IMR-90 (cell line): ENCODE measurements at regions not wholly inside any gene's neighbourhood (a gene's known extent, or its start where the extent isn't known, plus 50 kb on each side); places are given as distances from the start of the nearest gene placed in this dataset.

ENCODE experiments used
- ATAC-seq: fragments of 200-7000 bp; cut with Tn5 transposase; 2 replicates; pipeline ENCODE4 v1.9.1; 2020; ENCODE audit warnings: low read depth, mild to moderate bottlenecking, moderate library complexity
- BruUV-seq: library from RNA; stranded (reverse); fragments of 400-500 nt; replicated peaks from 2 replicates; lab custom pipeline; 2021; lab: Mats Ljungman, UMichigan
- CTCF ChIA-PET: fragments of 300-600 bp; formaldehyde crosslinking; extraction: SDS; loops from one replicate; lab custom pipeline; 2021; ENCODE audit warnings: antibody characterized with exemption; lab: Yijun Ruan, JAX
- POLR2A ChIA-PET: fragments of 300-600 bp; sonication (Branson Sonifier 250); formaldehyde crosslinking; loops from one replicate; lab custom pipeline; 2022; ENCODE audit warnings: antibody characterized with exemption; ENCODE audit not compliant: unreplicated experiment; lab: Charles Lee
- DNase-seq: peaks from one replicate; pipeline ENCODE4 v3.0.0; 2013
- H2AFZ ChIP-seq: replicated peaks from 2 replicates; pipeline ENCODE3; 2013; ENCODE audit warnings: low read length, mild to moderate bottlenecking; ENCODE audit not compliant: poor library complexity
- H2AK5ac ChIP-seq: 2 replicates; pipeline ENCODE4 v1.6.1; 2013; ENCODE audit warnings: low read depth, low read length, inconsistent platforms
- H2AK9ac ChIP-seq: replicated peaks from 2 replicates; pipeline ENCODE3; 2013; ENCODE audit warnings: mild to moderate bottlenecking, low read depth, low read length, moderate library complexity; ENCODE audit not compliant: poor library complexity
- H2BK120ac ChIP-seq: 2 replicates; pipeline ENCODE4 v1.6.1; 2013; ENCODE audit warnings: low read depth, low read length, inconsistent platforms
- H2BK15ac ChIP-seq: 3 replicates; pipeline ENCODE4 v1.6.1; 2013; ENCODE audit warnings: low read depth, low read length, inconsistent platforms
- H2BK20ac ChIP-seq: 2 replicates; pipeline ENCODE4 v1.6.1; 2013; ENCODE audit warnings: low read depth, mild to moderate bottlenecking, inconsistent platforms, low read length, moderate library complexity
- H2BK5ac ChIP-seq: 2 replicates; pipeline ENCODE4 v1.6.1; 2013; ENCODE audit warnings: mild to moderate bottlenecking, low read depth, low read length, inconsistent platforms; ENCODE audit not compliant: poor library complexity, severe bottlenecking
- H3K14ac ChIP-seq: replicated peaks from 2 replicates; pipeline ENCODE4 v1.6.1; 2013; ENCODE audit warnings: low read depth, low read length, inconsistent platforms
- H3K18ac ChIP-seq: 2 replicates; pipeline ENCODE4 v1.6.1; 2013; ENCODE audit warnings: low read depth, low read length, control low read depth
- H3K23ac ChIP-seq: 2 replicates; pipeline ENCODE4 v1.6.1; 2013; ENCODE audit warnings: low read depth, low read length, inconsistent platforms
- H3K27ac ChIP-seq: 2 replicates; pipeline ENCODE4 v1.5.1; 2013; ENCODE audit warnings: mild to moderate bottlenecking, control low read depth, low read length; ENCODE audit not compliant: insufficient read depth
- H3K27me3 ChIP-seq: 2 replicates; pipeline ENCODE4 v1.6.1; 2013; ENCODE audit warnings: low read length; ENCODE audit not compliant: control insufficient read depth, insufficient read depth
- H3K36me3 ChIP-seq: 2 replicates; pipeline ENCODE4 v1.6.1; 2013; ENCODE audit warnings: low read length, mixed read lengths; ENCODE audit not compliant: control insufficient read depth, insufficient read depth
- H3K4ac ChIP-seq: 2 replicates; pipeline ENCODE4 v1.6.1; 2013; ENCODE audit warnings: low read depth, low read length, inconsistent platforms
- H3K4me1 ChIP-seq: 2 replicates; pipeline ENCODE4 v1.6.1; 2013; ENCODE audit warnings: low read length, mixed read lengths; ENCODE audit not compliant: control insufficient read depth, insufficient read depth
- H3K4me2 ChIP-seq: 2 replicates; pipeline ENCODE4 v1.6.1; 2013; ENCODE audit warnings: low read depth, mild to moderate bottlenecking, control low read depth, low read length, moderate library complexity
- H3K4me3 ChIP-seq: 2 replicates; pipeline ENCODE4 v1.5.1; 2013; ENCODE audit warnings: low read depth, mild to moderate bottlenecking, control low read depth, low read length, moderate library complexity; ENCODE audit not compliant: insufficient read depth
- H3K56ac ChIP-seq: 2 replicates; pipeline ENCODE4 v1.6.1; 2013; ENCODE audit warnings: low read length, inconsistent platforms; ENCODE audit not compliant: insufficient read depth; ENCODE audit errors: extremely low read depth
- H3K79me1 ChIP-seq, 2 experiments: 2 replicates each; pipeline ENCODE4 v1.6.1; 2013; ENCODE audit warnings: low read length in 2 of 2, inconsistent platforms in 1 of 2, low read depth in 1 of 2
- H3K9ac ChIP-seq: 2 replicates; pipeline ENCODE4 v1.6.1; 2013; ENCODE audit warnings: low read depth, low read length, control low read depth
- H3K9me1 ChIP-seq: 2 replicates; pipeline ENCODE4 v1.6.1; 2013; ENCODE audit warnings: low read length, inconsistent platforms; ENCODE audit not compliant: insufficient read depth
- H3K9me3 ChIP-seq: 2 replicates; pipeline ENCODE4 v1.6.1; 2013; ENCODE audit warnings: low read length; ENCODE audit not compliant: control insufficient read depth, insufficient read depth
- H4K20me1 ChIP-seq: 2 replicates; pipeline ENCODE4 v1.6.1; 2013; ENCODE audit warnings: low read length, inconsistent platforms; ENCODE audit not compliant: insufficient read depth
- H4K5ac ChIP-seq: 2 replicates; pipeline ENCODE4 v1.6.1; 2013; ENCODE audit warnings: mild to moderate bottlenecking, low read depth, low read length, control low read depth
- H4K8ac ChIP-seq, 2 experiments: 2 replicates each; pipeline ENCODE4 v1.6.1; 2013; ENCODE audit warnings: low read depth in 2 of 2, low read length in 2 of 2, control low read depth in 1 of 2, inconsistent platforms in 1 of 2
- H4K91ac ChIP-seq: 2 replicates; pipeline ENCODE4 v1.6.1; 2013; ENCODE audit warnings: low read depth, low read length, inconsistent platforms; ENCODE audit not compliant: insufficient read depth
- CHD1 ChIP-seq: IDR thresholded peaks from 2 replicates; pipeline ENCODE4 v1.6.1; 2012; ENCODE audit warnings: low read depth, low read length, improper control_type of control experiment
- WGBS, 2 experiments: methylation state at CpG; one replicate each; pipeline versions ENCODE4 v1.1.5 to v1.1.7; 2013; ENCODE audit warnings: missing lambda C conversion rate in 2 of 2; ENCODE audit not compliant: insufficient read length in 1 of 2; ENCODE audit errors: extremely low coverage in 2 of 2; 5-methylcytosine and 5-hydroxymethylcytosine counted together
- dilution Hi-C: fragments of 300-500 bp; cut with HindIII; formaldehyde crosslinking; loops from one replicate; pipeline ENCODE4 v1.14.3; 2018; ENCODE audit warnings: low sequenced_read_pairs; ENCODE audit not compliant: unreplicated experiment
- in situ Hi-C: fragments of 300-500 bp; cut with MboI; formaldehyde crosslinking; loops from 3 replicates; pipeline ENCODE4 v1.14.3; 2019; ENCODE audit warnings: low sequenced_read_pairs, inconsistent platforms, mixed read lengths
- intact Hi-C: fragments of 100-400 bp; cut with micrococcal nuclease; formaldehyde crosslinking; loops from 2 replicates; pipeline ENCODE4 v1.10.0; 2022

- Histone ChIP-seq H2AK9ac (no peak overlapping the region), H4K91ac (no peak overlapping the region), H3K4me1 (no peaks in the 10 kb centered on the region), H2BK15ac (no peak overlapping the region), H4K8ac (no peak overlapping the region), H3K27me3 (no peaks in the 10 kb centered on the region), H3K9me1 (no peaks in the 10 kb centered on the region), H3K4me2 (no peak overlapping the region), H2AK5ac (no peak overlapping the region), H3K14ac (no peak overlapping the region), H3K9me3 (peaks cover 2% of the 10 kb centered on the region; the same call in 1 of the 2 replicates), H2BK5ac (no peak overlapping the region), H4K5ac (no peak overlapping the region), H2BK120ac (no peak overlapping the region), H3K56ac (no peak overlapping the region), H2BK20ac (no peak overlapping the region), H3K18ac (no peak overlapping the region), H3K36me3 (no peaks in the 10 kb centered on the region), H3K79me1 (no peaks in the 10 kb centered on the region), H3K27ac (no peak overlapping the region), H3K4me3 (no peak overlapping the region), H3K4ac (no peak overlapping the region), H2AFZ (no peak overlapping the region), H3K23ac (no peak overlapping the region), H3K9ac (no peak overlapping the region), H4K20me1 (no peaks in the 10 kb centered on the region)
- DNase-seq (no peak), ATAC-seq (no peak)
- BruUV-seq: no TSS peak
- 70% methylated on average over 2 of the region's 5 CpGs; no CpG with 5 or more reads in 1 of the 2 experiments for WGBS, 2 experiments
- dilution Hi-C loops: no loop called here
- ChIA-PET CTCF (no interaction called here), POLR2A (no interaction called here)
- TF ChIP-seq CHD1: no peak
- in situ Hi-C loops: no loop called here
- intact Hi-C loops: no loop called here
Measured at GRCh38 chr14:37778135-37778943, 182.9 kb downstream of the TTC6 start.
